GM12878 (cell line): ENCODE measurements at regions not wholly inside any gene's neighbourhood (a gene's known extent, or its start where the extent isn't known, plus 50 kb on each side); places are given as distances from the start of the nearest gene placed in this dataset.

Source experiments
- ATAC-seq: fragments of 200-7000 bp; cut with Tn5 transposase; 3 replicates; pipeline ENCODE4 v1.9.1; 2020; ENCODE audit warnings: mild to moderate bottlenecking, moderate library complexity
- BruUV-seq: library from RNA; stranded (reverse); fragments of 400-500 nt; replicated peaks from 2 replicates; lab custom pipeline; 2021; lab: Mats Ljungman, UMichigan
- CTCF ChIA-PET: fragments of 300-600 bp; sonication (Branson Sonifier 250); formaldehyde crosslinking; extraction: SDS; loops from one replicate; lab custom pipeline; 2021; ENCODE audit warnings: inconsistent platforms; lab: Yijun Ruan, JAX
- POLR2A ChIA-PET: fragments of 350-600 bp; formaldehyde crosslinking; extraction: SDS; loops from one replicate; lab custom pipeline; 2021; ENCODE audit warnings: inconsistent platforms; lab: Charles Lee
- RAD21 ChIA-PET: fragments of 300-600 bp; sonication (Branson Sonifier 250); formaldehyde crosslinking; loops from one replicate; lab custom pipeline; 2023; ENCODE audit warnings: antibody characterized with exemption; ENCODE audit not compliant: unreplicated experiment; lab: Charles Lee
- SMC1A ChIA-PET: fragments of 300-600 bp; sonication (Branson Sonifier 250); formaldehyde crosslinking; loops from one replicate; lab custom pipeline; 2023; ENCODE audit not compliant: unreplicated experiment, uncharacterized antibody; lab: Charles Lee
- DNase-seq: peaks from one replicate; pipeline ENCODE4 v3.0.0-alpha.2; 2011; ENCODE audit warnings: low read depth, low spot score
- FAIRE-seq: peaks from 3 replicates; lab custom pipeline; 2011; peaks lifted over from hg19 to GRCh38; lab: Jason Lieb, UNC
- H2AFZ ChIP-seq: 2 replicates; pipeline ENCODE4 v1.6.0; 2011; ENCODE audit warnings: low read depth, low read length, control low read depth; ENCODE audit not compliant: control insufficient read depth
- H3K27ac ChIP-seq: 2 replicates; pipeline ENCODE4 v1.5.1; 2011; ENCODE audit warnings: control low read depth; ENCODE audit not compliant: control insufficient read depth, insufficient read depth
- H3K27me3 ChIP-seq, 2 experiments: replicated peaks in 1 of 2; 2 replicates each; pipeline versions ENCODE4 v1.6.0 to v1.6.1; 2011; ENCODE audit warnings: low read length in 1 of 2; ENCODE audit not compliant: control insufficient read depth in 2 of 2, insufficient read depth in 2 of 2
- H3K36me3 ChIP-seq, 2 experiments: 2 replicates each; pipeline ENCODE4 v1.5.1; 2011; ENCODE audit warnings: low read length in 1 of 2; ENCODE audit not compliant: control insufficient read depth in 2 of 2, insufficient read depth in 2 of 2
- H3K4me1 ChIP-seq: 2 replicates; pipeline ENCODE4 v1.6.1; 2011; ENCODE audit warnings: mild to moderate bottlenecking, low read length, moderate library complexity, mixed read lengths; ENCODE audit not compliant: control insufficient read depth, insufficient read depth
- H3K4me2 ChIP-seq: 2 replicates; pipeline ENCODE4 v1.6.0; 2011; ENCODE audit warnings: control low read depth; ENCODE audit not compliant: control insufficient read depth, insufficient read depth
- H3K4me3 ChIP-seq: fragments of 200-600 bp; sonication (generic); 2 replicates; pipeline ENCODE4 v1.5.1; 2016
- H3K79me2 ChIP-seq: 2 replicates; pipeline ENCODE4 v1.6.0; 2011; ENCODE audit warnings: low read length; ENCODE audit not compliant: control insufficient read depth, insufficient read depth
- H3K9ac ChIP-seq: 2 replicates; pipeline ENCODE4 v1.8.0; 2011; ENCODE audit warnings: low read length, control low read depth, mixed read lengths; ENCODE audit not compliant: control insufficient read depth, insufficient read depth
- H3K9me3 ChIP-seq: replicated peaks from 3 replicates; pipeline ENCODE4 v1.5.1; 2011; ENCODE audit warnings: mild to moderate bottlenecking, low read length; ENCODE audit not compliant: control insufficient read depth, insufficient read depth
- H4K20me1 ChIP-seq: 2 replicates; pipeline ENCODE4 v1.6.0; 2011; ENCODE audit not compliant: control insufficient read depth, insufficient read depth
- EGR1 ChIP-seq, 2 experiments: IDR thresholded peaks; 1 replicate in 1 of 2; 2 replicates in 1 of 2; pipeline ENCODE4 v1.6.1; 2011 to 2012; ENCODE audit warnings: low read depth in 2 of 2, low read length in 2 of 2, borderline replicate concordance in 1 of 2, mild to moderate bottlenecking in 1 of 2, moderate library complexity in 1 of 2
- ESRRA ChIP-seq: IDR thresholded peaks from 2 replicates; pipeline ENCODE4 v1.6.1; 2012; ENCODE audit warnings: mild to moderate bottlenecking, low read length, improper control_type of control experiment
- KAT2A ChIP-seq: conservative IDR thresholded peaks from 2 replicates; pipeline ENCODE4 v1.6.1; 2011; ENCODE audit warnings: low read depth, low read length; ENCODE audit not compliant: control insufficient read depth
- SIX5 ChIP-seq: IDR thresholded peaks from 2 replicates; pipeline ENCODE4 v1.6.1; 2011; ENCODE audit warnings: mild to moderate bottlenecking, low read depth, low read length, moderate library complexity; ENCODE audit not compliant: severe bottlenecking
- SUZ12 ChIP-seq: fragments of 200-600 bp; sonication (generic); IDR thresholded peaks from one replicate; pipeline ENCODE4 v1.6.1; 2018; ENCODE audit warnings: antibody characterized with exemption, mild to moderate bottlenecking; ENCODE audit not compliant: unreplicated experiment
- ZNF384 ChIP-seq: IDR thresholded peaks from 2 replicates; pipeline ENCODE4 v1.6.1; 2012; ENCODE audit warnings: low read depth, mild to moderate bottlenecking, low read length, improper control_type of control experiment, borderline replicate concordance
- WGBS: methylation state at CpG from one replicate; pipeline ENCODE4 v1.1.6; 2016; ENCODE audit warnings: low lambda C conversion rate; ENCODE audit not compliant: insufficient replicate concordance, insufficient coverage; ENCODE audit errors: missing lambda C conversion rate; 5-methylcytosine and 5-hydroxymethylcytosine counted together
- in situ Hi-C: fragments of 300-500 bp; cut with MboI; formaldehyde crosslinking; loops from 9 replicates; pipeline ENCODE4 v1.14.3; 2018; ENCODE audit warnings: mixed read lengths
- intact Hi-C: fragments of 100-400 bp; cut with micrococcal nuclease; formaldehyde crosslinking; loops from one replicate; pipeline ENCODE4 v1.14.2; 2022; ENCODE audit not compliant: unreplicated experiment
- TF ChIP-seq, protein P1 (sequence below): IDR thresholded peaks from 2 replicates; pipeline ENCODE4 v1.6.1; 2012; ENCODE audit warnings: low read depth, low read length, improper control_type of control experiment

DNA sequence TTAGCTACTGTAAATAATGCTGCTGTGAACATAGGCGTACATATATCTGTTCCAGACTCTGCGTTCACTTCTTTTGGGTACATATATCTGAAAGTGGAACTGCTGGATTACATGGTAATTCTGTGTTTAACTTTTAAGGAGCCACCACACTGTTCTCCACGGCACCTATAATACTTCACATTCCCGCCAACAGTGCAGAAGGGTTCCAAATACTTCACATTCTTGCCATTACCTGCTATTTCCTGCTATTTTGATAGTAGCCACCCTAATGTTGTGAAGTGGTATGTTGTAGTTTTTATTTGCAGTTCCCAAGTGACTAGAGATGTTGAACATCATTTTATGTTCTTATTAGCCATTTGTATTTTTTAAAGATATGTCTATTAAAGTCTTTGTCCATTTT, 377.4 kb upstream of the SLC10A2 start:
- Histone ChIP-seq H3K9ac (no peak overlapping the region), H3K36me3 (no peaks in the 10 kb centered on the region), H3K27me3 (no peaks in the 10 kb centered on the region), H3K4me1 (no peaks in the 10 kb centered on the region), H4K20me1 (no peaks in the 10 kb centered on the region), H3K4me2 (no peak overlapping the region), H3K4me3 (no peak overlapping the region), H2AFZ (no peak overlapping the region), H3K27ac (no peak overlapping the region), H3K9me3 (no peaks in the 10 kb centered on the region), H3K79me2 (no peaks in the 10 kb centered on the region)
- DNase-seq (no peak), FAIRE-seq (no peak), ATAC-seq (no peak)
- ChIA-PET RAD21 (no interaction called here), SMC1A (interaction anchor here (1.4 kb wide), 1 partner anchor 12 kb away, joined by 4 read pairs; no protein-coding TSS in a partner anchor), POLR2A (no interaction called here), CTCF (interaction anchor here (0.5 kb wide), 1 partner anchor 12 kb away, joined by 3 read pairs; no protein-coding TSS in a partner anchor)
- in situ Hi-C loops (no loop called here), intact Hi-C loops (no loop called here)
- WGBS = 36% methylated on average over 4 of the region's 4 CpGs
- no TSS peak for BruUV-seq
- TF ChIP-seq, protein P1, sequence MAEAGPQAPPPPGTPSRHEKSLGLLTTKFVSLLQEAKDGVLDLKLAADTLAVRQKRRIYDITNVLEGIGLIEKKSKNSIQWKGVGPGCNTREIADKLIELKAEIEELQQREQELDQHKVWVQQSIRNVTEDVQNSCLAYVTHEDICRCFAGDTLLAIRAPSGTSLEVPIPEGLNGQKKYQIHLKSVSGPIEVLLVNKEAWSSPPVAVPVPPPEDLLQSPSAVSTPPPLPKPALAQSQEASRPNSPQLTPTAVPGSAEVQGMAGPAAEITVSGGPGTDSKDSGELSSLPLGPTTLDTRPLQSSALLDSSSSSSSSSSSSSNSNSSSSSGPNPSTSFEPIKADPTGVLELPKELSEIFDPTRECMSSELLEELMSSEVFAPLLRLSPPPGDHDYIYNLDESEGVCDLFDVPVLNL = no peak
- TF ChIP-seq ZNF384 (no peak), KAT2A (no peak), ESRRA (no peak), EGR1 (IDR thresholded peaks at IDR 0.05; ENCODE audit: borderline replicate concordance in 1 of 2, low read depth in 2 of 2, low read length in 2 of 2) (no peak), SIX5 (no peak), SUZ12 (no peak)
